ENCODE measurements at regions not wholly inside any gene's neighbourhood (a gene's known extent, or its start where the extent isn't known, plus 50 kb on each side); places are given as distances from the start of the nearest gene placed in this dataset.

DNA sequence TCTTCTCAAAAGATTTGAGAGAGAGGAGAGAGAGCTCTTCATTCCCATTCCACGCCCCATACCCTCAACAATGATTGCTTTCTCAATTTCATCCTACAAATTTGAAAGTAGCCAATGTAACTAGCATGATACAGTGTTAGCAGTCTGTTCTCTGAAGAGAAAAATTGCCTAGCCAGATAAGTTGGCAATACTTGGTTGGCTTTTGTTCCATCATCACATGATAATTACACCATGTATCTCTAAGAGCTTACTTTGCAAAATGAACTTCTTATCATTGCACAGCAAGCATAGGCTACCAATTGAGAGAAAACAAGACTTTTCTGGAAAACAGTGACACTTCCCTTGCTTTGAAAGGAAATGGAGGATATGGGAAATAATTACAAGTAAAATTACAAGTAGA, 68.9 kb downstream of the FSCB start:
- H3K27ac ChIP-seq (ENCODE audit: low read length) = no peak overlapping the region
- H3K4me3 ChIP-seq (ENCODE audit: low read depth in 2 of 2, low read length in 2 of 2) = no peak overlapping the region
- no peaks in the 10 kb centered on the region for H3K9me3 ChIP-seq (ENCODE audit: control insufficient read depth, insufficient read depth, low read depth, low read length)
- POLR2A ChIA-PET = no interaction called here
- CTCF ChIA-PET = no interaction called here
- BruUV-seq (replicated peaks) = no TSS peak
- TF ChIP-seq SIN3A (IDR thresholded peaks at IDR 0.05; ENCODE audit: borderline replicate concordance, insufficient read depth, low read depth, low read length) (no peak), POLR2AphosphoS5 (IDR thresholded peaks at IDR 0.05; ENCODE audit: low read depth, low read length) (no peak)
- TF ChIP-seq, protein P1, sequence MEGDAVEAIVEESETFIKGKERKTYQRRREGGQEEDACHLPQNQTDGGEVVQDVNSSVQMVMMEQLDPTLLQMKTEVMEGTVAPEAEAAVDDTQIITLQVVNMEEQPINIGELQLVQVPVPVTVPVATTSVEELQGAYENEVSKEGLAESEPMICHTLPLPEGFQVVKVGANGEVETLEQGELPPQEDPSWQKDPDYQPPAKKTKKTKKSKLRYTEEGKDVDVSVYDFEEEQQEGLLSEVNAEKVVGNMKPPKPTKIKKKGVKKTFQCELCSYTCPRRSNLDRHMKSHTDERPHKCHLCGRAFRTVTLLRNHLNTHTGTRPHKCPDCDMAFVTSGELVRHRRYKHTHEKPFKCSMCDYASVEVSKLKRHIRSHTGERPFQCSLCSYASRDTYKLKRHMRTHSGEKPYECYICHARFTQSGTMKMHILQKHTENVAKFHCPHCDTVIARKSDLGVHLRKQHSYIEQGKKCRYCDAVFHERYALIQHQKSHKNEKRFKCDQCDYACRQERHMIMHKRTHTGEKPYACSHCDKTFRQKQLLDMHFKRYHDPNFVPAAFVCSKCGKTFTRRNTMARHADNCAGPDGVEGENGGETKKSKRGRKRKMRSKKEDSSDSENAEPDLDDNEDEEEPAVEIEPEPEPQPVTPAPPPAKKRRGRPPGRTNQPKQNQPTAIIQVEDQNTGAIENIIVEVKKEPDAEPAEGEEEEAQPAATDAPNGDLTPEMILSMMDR (IDR thresholded peaks at IDR 0.05) = no peak
- TF ChIP-seq, protein P2, sequence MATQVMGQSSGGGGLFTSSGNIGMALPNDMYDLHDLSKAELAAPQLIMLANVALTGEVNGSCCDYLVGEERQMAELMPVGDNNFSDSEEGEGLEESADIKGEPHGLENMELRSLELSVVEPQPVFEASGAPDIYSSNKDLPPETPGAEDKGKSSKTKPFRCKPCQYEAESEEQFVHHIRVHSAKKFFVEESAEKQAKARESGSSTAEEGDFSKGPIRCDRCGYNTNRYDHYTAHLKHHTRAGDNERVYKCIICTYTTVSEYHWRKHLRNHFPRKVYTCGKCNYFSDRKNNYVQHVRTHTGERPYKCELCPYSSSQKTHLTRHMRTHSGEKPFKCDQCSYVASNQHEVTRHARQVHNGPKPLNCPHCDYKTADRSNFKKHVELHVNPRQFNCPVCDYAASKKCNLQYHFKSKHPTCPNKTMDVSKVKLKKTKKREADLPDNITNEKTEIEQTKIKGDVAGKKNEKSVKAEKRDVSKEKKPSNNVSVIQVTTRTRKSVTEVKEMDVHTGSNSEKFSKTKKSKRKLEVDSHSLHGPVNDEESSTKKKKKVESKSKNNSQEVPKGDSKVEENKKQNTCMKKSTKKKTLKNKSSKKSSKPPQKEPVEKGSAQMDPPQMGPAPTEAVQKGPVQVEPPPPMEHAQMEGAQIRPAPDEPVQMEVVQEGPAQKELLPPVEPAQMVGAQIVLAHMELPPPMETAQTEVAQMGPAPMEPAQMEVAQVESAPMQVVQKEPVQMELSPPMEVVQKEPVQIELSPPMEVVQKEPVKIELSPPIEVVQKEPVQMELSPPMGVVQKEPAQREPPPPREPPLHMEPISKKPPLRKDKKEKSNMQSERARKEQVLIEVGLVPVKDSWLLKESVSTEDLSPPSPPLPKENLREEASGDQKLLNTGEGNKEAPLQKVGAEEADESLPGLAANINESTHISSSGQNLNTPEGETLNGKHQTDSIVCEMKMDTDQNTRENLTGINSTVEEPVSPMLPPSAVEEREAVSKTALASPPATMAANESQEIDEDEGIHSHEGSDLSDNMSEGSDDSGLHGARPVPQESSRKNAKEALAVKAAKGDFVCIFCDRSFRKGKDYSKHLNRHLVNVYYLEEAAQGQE (IDR thresholded peaks at IDR 0.05; ENCODE audit: insufficient read depth in 1 of 2, low read depth in 2 of 2, low read length in 1 of 2) = no peak
- DNase-seq (ENCODE audit: low read depth, low spot score) (no peak), ATAC-seq (no peak)
- H3K4me1 ChIP-seq (ENCODE audit: control insufficient read depth, insufficient read depth, low read length) = no peaks in the 10 kb centered on the region
- no peaks in the 10 kb centered on the region for H3K27me3 ChIP-seq (ENCODE audit: control insufficient read depth, insufficient read depth, low read length)
- H3K36me3 ChIP-seq (ENCODE audit: control insufficient read depth, insufficient read depth, low read length) = no peaks in the 10 kb centered on the region
- intact Hi-C loops (cut with micrococcal nuclease; ENCODE audit: unreplicated experiment) (no loop called here), in situ Hi-C loops (cut with HindIII; ENCODE audit: low pct_unique_long_range_greater_than_20kb, low sequenced_read_pairs) (no loop called here)

DNA sequence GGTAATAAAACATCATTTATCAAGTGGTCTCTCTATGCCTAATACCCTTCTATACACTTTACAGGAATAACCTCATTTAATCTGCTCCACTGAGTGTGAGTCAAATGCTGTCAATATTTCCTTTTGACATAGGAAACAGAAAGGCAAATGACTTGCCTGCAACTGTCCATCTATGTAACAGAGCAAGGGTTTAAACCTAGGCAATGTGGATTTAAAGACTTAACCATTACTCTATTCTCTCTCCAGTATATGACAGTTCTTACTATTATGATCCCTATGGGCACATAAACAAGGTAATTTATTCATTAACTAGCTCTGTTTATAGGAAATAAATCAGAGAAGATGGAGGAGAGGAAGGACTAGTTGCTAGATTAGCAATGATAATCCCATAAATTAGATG, 70.6 kb downstream of the FSCB start:
- ATAC-seq (no peak), DNase-seq (ENCODE audit: low read depth, low spot score) (no peak)
- ChIA-PET POLR2A (no interaction called here), CTCF (no interaction called here)
- Histone ChIP-seq H3K4me3 (ENCODE audit: low read depth in 2 of 2, low read length in 2 of 2) (no peak overlapping the region), H3K27ac (ENCODE audit: low read length) (no peak overlapping the region), H3K4me1 (ENCODE audit: control insufficient read depth, insufficient read depth, low read length) (no peaks in the 10 kb centered on the region), H3K36me3 (ENCODE audit: control insufficient read depth, insufficient read depth, low read length) (no peaks in the 10 kb centered on the region), H3K9me3 (ENCODE audit: control insufficient read depth, insufficient read depth, low read depth, low read length) (no peaks in the 10 kb centered on the region), H3K27me3 (ENCODE audit: control insufficient read depth, insufficient read depth, low read length) (no peaks in the 10 kb centered on the region)
- TF ChIP-seq, protein P2 (IDR thresholded peaks at IDR 0.05; ENCODE audit: insufficient read depth in 1 of 2, low read depth in 2 of 2, low read length in 1 of 2) = no peak
- intact Hi-C loops (cut with micrococcal nuclease; ENCODE audit: unreplicated experiment) = no loop called here
- in situ Hi-C loops (cut with HindIII; ENCODE audit: low pct_unique_long_range_greater_than_20kb, low sequenced_read_pairs) = no loop called here
- BruUV-seq (replicated peaks) = no TSS peak

All from Panc1 (cell line).